ENCODE measurements at regions not wholly inside any gene's neighbourhood (a gene's known extent, or its start where the extent isn't known, plus 50 kb on each side); places are given as distances from the start of the nearest gene placed in this dataset.

DNA sequence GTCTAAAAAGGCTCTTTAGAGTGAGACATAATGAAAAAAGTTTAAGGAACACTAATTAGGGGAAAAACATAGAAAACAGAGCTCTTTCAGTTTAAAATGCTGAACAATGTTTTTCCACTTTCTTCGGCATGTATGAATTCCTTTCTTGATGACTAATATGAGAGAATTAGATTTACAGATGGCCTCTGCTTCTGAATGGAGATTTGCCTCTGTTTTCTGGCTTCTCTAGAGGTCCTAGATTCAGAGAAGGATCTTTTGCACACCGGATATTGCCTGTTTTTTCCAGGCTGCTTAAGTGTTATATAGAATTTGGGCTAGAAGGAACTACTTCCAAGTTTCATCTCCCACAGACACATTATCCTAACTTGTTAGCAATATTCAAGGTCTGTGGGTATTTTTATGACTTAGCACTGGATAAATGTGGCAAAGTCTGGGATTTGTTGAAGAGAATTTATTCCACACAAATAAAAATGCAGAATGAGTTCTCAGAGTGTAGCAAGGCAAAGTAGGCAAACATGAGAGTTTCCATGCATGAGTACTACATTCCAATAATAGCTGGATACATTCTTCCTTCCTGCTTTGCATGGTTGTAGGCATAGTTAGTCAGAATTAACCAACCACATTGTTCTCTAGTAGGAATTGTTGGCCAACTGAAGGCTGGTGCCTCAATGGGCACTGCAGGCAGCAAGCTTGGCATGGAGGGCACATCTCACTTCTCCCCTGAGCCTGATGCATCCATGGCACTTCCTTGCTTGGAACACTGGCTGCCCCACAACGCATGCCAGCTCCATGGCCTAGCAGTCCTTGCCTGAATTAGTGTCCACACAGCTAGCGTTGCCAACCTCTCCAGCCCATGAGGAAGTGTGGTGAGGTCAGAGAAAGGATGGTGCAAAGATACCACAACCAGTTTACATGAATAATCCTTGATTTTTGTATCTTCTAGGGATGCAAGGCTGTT is 224.2 kb downstream of the CLIC5 start:
- no peak for DNase-seq

DNA sequence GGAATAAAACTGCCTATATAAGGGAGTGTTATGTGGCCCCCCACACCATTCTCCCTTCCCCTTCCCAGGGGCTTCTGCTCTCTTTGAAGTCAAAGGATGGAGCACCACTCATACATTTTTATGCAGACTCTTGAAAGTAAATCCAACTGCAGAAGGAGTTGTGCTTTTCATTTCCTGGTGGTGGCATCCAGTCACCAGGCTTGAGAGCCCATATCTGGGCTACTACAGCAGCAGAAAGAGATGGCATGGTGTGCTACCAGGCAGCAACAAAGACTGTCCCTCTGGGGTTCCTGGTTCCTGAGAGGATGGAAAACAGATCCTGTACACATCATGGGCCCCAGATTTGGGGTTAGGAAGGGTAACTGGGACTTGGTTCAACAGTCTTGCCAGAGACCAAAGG is 226.4 kb downstream of the CLIC5 start:
- DNase-seq: no peak

DNA sequence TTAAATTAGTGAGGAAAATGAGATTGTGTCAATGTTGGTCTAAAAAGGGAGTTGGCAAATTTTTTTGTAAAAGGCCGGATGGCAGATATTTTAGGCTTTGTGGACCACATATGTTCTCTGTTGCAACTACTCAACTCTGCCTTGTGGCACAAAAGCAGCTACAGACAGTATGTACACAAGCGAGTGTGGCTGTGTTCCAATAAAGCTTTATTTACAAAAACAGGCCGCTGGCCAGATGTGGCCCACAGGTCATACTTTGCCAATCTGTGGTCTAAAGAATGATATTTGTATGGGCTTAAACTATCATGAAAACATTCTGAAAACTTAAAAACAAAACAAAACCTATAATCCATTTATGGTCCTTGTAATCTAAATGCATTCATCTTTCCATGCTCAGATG is 228.3 kb downstream of the CLIC5 start:
- no peak for DNase-seq

DNA sequence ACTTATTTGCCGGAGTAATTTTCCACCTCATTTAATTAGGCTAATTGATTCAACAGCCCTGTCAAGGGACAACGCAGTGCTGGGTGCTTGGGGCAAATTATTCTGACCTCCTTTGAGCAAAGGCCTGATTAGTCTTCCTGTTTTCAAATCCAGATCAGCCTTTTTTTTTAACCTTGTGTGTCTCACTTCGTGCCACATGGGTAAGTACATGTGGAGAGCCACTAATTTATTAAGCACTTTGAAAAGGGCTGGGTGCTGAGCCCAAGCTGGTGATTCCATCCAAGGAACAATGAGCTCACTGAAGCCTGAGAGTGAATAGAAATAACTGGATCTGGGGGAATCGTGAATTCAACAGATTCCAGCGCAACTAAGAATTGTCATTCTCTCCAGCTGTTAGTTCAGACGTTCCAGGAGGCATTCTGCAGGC is 229.3 kb downstream of the CLIC5 start:
- DNase-seq: no peak

DNA sequence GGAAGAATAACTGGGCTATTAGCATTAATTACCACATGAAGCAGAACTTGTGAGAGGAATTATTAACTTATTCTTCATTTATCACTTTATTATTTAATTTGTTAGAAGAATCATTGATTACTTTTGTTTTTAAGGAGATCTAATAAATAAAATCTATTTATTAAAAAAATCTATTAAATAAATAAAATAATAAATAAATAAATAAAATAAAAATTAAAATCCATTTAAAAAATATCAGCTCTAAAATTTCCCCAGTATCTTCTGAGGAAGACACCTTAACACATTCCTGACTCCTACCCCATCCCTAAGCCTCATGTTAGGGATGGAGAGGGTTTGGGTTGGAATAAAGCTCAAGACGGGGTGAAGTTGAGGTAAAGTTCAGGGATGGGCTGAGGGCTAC is 231.4 kb downstream of the CLIC5 start:
- DNase-seq: no peak

DNA sequence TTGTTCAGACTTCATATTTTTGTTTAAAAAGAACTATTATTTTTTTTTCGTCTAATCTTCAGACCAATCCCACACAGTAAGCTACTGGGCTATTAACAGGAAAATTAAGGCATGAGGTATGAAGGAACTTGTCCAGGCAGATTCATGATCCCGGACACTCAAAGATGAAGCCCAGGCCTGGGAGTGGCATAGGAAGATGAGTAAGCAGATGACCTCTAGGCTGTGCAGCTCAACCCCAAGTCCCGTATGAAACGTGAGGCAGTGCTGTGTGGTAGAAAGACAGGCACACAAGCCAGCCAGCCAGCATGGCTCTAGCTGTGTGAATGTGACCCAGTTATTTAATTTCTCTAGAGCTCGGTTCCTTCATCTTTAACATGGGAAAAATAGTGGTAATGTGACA is 231.9 kb downstream of the CLIC5 start:
- no peak for DNase-seq

DNA sequence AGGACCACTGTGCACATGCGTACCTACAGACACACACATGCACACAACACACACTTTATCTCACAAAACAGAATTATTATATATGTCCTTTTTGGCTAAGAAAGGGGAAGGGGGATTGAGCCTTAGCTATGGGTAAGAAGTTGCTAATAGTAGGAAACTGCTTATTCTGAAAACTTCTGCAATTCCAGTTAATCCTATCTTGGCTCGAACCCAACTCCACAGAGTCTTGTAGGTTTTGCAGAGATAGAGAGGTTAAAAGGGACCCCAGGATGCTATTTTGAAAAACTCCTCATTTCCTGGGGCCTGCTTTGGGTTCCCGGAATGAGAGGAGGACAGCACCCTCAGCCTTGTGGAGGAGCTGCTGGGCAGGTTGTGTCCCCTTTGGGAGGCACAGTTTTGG is 233.8 kb downstream of the CLIC5 start:
- DNase-seq: no peak

DNA sequence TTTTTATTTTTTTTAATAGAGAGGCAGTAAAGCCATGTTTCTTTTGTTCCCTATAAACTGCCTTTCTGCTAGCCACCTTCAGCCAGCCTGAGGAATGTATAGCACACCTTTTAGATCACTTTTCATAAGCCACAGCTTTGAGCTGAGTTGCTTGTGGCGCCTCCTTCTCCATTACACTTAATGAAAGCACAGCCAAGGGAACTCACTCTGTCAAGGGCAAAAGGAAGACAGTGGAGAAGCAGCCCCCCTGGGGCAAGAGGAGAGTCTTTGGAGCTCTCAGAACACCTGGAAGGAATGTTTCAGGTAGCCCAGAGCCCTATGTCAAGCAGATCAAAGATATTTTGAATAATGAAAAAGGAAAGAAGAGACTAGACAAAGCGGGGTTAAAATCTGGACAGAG is 235.1 kb downstream of the CLIC5 start:
- DNase-seq: no peak

DNA sequence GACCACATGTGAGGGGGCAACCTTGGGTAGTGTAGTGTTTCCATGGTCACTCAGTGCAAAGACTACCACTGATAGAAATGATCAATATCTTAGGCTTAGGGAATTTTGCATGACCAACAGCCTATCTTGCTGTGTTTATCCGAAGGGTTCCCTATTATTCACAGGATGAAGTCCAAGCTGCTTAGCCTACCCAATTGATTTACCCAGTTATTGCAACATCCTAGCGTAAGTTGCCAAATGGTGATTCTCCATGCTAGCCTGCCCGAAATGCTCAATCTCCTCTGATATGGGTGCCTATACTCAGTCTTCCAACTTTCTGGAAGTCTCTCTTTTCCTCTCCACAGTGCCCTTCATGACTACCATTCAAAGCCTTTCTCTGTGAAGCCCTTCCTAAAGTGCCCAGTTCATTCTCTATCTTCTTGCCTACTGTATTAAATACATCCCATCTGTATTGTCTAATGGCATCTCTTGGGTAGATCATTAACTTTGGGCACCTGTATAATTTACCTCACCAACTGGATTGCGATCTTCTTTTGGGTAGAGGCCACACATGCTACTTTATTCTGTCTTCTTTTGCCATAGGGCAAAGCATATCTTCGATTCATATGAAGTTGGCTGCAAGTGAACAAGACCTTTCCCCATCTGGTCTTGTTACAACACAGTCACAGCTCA is 240.5 kb downstream of the CLIC5 start:
- no peak for DNase-seq

DNA sequence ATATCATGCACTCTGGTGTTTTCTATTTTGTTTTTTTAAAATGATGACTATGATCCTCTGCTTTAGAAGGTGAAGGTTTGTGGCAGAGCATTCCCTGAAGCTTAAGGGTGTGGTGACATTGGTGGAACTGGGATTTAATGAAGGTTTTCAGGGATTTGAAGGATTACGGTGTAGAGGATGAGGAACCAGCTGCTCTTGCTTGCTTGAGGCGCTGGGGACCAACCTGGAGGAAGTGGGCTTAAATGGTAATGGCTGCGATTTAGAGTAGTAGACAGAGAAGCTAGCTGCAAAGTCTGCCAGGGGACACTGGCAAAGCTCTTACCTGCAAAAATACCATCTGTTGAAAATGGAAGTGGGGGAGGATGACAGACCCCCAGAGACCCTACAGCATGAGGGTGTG is 241.8 kb downstream of the CLIC5 start:
- no peak for DNase-seq

DNA sequence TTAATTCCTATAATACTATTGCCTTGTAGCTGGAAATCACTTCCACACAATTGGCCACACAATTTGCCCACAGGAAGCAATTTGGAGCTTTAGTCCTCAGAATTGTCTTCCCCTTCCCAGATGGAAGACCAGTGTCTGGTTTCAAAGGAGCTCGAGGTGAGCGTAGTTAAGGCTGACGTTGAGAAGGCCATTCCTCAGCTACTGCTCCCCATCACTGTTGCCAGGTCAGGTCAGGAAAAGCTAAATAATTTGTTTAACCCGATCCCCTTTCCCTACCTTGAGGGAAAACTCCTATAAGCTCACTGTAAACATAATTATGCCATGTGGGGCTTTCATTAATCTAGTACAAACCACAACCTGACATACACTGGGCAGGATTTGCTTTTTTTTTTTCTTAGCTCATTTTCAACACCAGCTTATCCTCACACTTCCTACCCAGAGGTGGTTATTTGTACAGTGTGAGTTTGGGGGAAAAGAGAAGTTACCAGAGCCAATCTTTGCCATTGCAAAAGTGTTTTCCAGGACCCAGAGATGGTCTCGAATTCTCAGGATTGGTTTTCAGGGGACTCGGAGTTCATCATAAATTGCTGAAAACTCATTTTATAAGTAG is 242.7 kb downstream of the CLIC5 start:
- DNase-seq: no peak

DNA sequence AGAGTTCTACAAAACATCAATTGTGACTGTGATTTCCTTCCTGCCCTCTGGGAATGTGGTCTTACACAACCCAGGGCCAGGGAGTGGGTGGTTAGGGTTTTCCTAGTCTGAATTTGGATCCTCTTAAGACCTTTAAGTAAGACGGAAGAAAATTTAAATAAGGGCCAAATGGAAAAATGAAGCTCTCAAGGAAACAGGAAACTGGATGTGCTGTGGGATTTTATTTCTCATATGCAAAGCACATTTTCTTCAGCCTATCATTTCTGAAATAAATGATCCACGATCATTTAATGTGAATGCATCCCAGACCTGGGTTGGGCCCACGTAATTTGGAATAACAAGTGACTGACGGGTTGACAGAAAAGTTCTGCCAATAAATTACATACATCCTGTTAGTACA is 243.6 kb downstream of the CLIC5 start:
- no peak for DNase-seq

DNA sequence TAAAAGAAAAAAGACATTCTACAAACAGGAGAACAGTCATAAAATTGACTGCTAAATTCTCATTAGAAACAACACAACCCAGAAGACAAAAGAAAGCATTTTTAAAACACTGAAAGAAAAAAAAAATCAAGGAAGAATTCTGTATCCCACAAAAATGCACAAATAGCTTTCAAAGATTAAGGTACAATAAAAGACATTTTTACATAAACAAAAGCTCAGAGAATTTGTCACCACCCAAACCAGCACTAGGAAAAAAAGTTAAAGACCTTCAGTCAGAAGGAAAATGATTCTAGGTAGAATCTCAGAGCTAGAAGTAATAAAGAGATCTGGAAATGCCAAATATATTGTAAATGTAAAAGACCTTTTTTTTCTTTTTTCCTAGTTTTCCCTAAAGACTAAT is 252.4 kb downstream of the CLIC5 start:
- DNase-seq: no peak

DNA sequence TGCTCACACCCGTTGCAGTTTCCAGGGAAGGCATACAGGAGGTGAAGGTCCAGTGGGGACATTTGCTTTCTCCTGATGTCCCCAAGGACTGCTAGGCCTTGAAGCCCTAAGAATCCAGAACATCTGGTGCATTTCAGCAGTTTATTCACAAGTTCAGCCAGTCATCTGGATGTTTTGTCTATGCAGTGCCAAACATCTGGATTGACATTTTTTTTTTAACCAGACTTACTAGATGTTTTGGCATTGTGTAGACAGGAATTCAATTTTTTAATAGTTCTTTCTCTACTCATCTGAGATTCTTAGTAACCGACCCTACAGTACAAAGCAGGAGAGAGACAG is 256.2 kb downstream of the CLIC5 start:
- no peak for DNase-seq

DNA sequence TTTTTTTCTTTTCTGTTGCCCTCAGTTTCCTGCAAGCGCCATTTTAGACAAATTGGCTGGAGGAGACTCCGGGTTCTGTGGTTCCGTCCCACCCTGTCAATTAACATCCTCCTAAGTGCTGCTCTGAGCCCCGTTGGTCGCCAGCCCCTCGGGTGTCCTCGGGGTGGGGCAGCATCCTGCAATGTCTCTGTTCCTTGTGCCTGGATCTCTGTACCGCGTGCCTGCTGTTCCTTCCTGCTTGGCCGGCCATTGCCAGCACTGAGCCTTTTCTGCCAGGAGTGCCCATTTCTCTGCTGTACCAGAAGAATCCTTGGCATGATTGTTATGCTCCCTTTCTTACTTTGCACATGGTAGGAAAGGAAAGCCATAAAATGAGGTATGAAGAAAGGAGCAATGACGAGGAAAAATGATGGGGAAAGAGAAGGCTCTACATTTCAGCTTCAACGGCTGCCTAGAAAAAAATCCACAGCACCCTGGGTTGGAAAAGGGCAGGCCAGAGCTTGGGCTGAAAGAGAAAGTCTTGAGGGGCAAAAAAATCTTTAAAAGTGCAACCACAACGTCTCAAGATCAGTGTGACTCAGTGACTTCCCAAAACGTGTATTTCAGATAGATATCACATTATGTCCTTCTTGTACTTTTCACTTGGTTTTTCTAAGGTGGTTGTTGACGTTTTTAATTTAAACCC is 256.7 kb downstream of the CLIC5 start:
- no peak for DNase-seq

DNA sequence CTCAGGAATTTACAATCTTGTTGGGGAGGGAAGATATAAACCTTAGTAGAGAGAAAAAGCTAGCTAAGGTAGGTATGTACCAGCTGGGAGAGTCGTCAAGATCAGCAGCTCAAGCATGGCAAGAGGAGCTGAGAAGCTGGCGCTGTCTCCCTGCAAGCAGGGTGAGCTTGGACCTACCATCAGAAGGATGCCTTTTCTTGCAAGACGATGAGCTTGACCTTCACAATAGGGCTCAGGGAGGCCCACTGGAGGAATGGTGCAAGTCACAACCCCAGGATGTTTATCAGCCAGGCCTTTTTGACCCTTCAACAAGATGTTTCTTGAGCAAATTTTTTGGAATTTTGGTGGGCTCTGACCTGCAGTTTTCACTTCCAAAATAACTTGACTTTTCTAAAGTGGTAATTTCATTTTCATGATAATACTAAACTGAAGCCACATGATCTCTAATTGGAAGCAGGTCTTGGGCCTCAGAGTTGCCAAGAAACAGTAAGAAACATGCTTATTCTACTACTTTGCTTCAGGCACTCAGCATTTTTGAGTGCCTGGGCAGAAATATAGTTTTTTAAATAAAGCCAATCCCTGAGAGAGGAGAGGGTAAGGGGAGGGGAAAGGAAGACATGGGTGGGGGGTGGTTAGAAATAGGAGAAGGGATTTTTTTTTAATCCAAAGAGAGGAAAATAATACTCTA is 258.1 kb downstream of the CLIC5 start:
- DNase-seq: no peak

DNA sequence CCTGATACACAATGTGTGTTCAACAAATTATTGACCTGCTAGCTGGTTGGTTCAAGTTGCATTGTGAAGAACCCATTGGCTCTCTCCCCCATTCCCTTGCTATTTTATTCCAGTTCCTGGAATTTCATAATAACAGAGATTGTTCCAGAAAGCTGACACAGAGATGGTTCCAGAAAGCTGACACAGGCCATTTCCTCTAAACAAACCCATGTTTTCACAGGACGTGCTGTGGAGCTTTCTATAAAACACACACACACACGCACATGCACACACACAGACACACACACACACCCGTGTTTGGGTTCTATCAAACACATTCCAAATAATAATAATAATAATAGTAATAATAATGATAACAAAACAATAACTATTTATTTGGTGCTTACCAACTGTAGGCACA is 259.1 kb downstream of the CLIC5 start:
- no peak for DNase-seq

DNA sequence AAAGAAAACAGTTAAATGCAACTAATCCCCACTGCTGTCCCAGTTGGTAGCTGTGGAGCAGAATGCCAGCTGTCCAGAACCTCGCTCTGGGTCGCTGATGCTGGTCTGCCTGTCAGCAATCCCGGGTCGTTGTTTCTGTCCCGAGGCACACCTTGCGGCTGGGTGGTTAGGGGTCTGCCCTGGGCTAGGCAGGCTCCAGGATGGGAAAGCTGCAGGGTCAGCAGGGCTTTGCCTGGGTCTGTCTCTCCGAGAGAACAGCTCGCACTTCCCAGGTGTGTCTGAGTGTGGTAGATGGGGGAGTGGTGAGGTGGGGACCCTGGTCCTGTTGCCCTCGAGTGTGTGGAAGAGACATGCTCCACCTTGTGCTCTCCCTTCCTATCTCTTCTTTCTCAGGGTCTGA is 261.2 kb downstream of the CLIC5 start:
- no peak for DNase-seq

DNA sequence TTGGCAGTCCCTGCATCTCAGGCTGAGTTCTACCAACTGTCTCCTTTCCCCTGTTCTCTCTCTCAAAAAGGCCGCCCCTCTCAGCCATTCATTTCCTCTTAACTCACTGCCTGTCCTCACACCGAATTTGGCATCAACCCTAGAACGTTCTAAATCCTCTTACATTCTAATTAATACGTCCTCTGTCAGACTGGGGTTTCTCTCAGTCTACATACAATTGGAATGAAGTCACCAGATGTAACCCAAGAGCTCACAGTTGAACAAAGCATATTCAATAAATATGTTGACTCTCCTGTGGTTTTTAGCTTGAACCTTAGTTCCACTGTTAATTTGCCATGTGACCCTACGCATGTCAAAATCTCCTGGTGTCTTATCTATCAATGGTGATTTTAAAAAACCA is 269.6 kb downstream of the CLIC5 start:
- no peak for DNase-seq

DNA sequence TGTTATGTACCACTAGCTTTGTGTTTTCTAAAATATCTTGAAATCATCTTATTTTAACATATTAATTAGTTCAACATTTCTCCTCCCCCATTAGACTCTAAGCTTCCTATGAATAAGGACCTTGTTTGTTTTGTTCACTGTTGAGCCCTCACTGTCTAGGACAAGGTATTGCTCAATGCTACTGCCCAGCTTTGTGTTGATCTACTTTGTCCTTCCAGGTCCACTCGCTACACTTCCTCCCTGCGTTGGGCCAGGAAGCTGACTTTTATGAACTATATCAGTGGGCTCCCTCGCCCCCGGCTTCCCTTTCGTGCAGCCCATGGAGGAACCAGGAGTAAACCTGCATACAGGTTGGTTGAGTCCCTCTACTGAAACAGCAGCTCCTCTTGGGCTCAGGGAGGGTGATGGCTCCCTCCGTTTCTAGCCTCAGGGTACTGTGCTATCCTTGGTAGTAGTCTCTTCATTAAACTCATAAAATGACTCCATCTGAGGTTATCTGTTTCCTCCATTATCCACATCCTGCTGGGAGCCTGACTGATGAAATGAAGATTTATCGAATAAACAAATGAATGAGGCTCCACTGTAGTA is 272.5 kb downstream of the CLIC5 start:
- peak; percentile 4 for DNase-seq

DNA sequence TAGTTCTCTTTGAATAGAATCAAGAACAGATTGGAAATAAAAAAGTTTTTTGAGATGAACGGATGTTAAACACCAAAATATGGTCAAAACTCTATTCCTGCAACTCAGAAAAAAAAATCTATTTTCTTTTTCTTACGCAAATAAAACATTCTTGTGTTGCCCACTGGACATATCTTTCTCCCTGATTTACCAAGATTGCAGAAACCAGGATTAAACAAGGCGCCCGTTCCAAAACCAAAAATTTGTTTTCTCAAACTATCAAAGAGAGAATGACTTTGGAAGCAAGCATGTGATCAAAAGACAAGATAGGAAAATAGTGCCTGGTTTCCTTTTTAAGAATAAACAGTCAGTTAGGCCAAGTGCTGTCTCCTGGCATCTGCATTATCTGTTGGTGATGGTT is 273.1 kb downstream of the CLIC5 start:
- no peak for DNase-seq

DNA sequence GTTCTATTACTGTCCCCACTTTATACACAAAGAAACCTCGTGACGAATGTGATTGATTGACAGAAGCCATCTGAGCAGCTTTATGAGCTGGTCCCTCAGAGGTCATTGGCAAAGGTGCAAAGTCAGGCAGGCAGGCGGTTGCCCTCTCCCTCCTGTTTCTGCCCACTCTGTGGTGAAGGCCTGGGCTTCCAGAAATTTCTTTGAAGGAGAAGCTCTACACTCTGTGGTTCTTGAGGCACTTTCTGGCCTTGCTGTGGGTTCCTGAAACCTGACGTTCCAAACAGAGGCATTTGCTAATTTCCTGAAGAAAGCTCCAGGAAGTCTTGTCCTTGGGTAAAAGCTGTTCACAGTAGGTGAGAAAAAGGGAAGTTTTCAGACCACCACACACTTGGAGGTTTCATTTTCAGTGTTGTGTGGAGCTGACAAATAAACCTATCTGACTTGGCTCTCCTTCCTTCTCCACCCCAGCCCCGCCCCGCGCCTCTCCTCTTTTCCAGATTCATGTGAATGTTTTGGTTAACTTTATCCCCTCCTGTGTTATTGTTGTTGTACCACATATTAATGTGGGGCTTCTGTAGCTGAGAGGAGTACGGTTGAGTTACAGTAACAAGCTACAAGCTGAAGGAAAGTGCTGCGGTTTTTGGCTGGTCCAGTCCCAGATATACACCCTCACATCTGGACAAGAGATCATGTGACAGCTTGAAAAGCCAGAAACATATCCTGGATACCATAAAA is 274.1 kb downstream of the CLIC5 start:
- DNase-seq: peak; percentile 84

All from inflammatory macrophage treated with lipopolysaccharide for 4 hours (primary cell).